ENCODE measurements at regions not wholly inside any gene's neighbourhood (a gene's known extent, or its start where the extent isn't known, plus 50 kb on each side); places are given as distances from the start of the nearest gene placed in this dataset.

DNA sequence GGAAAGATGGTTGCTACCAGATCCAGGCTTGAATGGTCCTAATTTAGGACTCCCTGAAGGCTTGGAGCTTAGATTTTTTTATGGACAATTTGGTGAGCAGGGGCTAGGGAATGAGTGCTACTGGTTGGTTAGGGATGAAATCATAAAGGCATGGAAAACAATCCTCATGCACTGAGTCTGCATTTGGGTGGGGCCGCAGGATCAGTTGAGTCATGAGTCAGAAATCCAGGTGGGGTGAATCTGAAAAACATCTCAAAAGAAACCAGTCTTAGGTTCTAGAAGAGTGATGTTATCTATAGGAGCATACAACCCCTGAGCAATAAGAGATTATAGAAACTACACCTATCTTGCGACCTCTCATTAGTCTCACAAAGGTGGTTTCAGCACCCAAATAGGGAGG, 300.0 kb downstream of the KIF4B start:
- TF ChIP-seq, protein P1, sequence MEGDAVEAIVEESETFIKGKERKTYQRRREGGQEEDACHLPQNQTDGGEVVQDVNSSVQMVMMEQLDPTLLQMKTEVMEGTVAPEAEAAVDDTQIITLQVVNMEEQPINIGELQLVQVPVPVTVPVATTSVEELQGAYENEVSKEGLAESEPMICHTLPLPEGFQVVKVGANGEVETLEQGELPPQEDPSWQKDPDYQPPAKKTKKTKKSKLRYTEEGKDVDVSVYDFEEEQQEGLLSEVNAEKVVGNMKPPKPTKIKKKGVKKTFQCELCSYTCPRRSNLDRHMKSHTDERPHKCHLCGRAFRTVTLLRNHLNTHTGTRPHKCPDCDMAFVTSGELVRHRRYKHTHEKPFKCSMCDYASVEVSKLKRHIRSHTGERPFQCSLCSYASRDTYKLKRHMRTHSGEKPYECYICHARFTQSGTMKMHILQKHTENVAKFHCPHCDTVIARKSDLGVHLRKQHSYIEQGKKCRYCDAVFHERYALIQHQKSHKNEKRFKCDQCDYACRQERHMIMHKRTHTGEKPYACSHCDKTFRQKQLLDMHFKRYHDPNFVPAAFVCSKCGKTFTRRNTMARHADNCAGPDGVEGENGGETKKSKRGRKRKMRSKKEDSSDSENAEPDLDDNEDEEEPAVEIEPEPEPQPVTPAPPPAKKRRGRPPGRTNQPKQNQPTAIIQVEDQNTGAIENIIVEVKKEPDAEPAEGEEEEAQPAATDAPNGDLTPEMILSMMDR (IDR thresholded peaks at IDR 0.05; ENCODE audit: insufficient read depth, low read length, poor library complexity, severe bottlenecking): no peak
- TF ChIP-seq EZH2phosphoT487 (conservative IDR thresholded peaks at IDR 0.05; ENCODE audit: low read length): no peak
